Esophagus squamous epithelium (tissue), 5 donors: ENCODE measurements at regions not wholly inside any gene's neighbourhood (a gene's known extent, or its start where the extent isn't known, plus 50 kb on each side); places are given as distances from the start of the nearest gene placed in this dataset.

Source experiments
- DNase-seq: peaks from one replicate; lab custom pipeline; 2025; lab: John Stamatoyannopoulos, UW
- H3K27ac ChIP-seq, 4 donors: fragments of 200-600 bp; sonication (generic); one replicate each; pipeline ENCODE4 v1.5.1; 2016 to 2019; ENCODE audit warnings: mild to moderate bottlenecking in 1 of 4
- H3K27me3 ChIP-seq, 4 donors: fragments of 200-600 bp; sonication (generic); 1 replicate in 3 of 4; 2 replicates in 1 of 4; pipeline versions ENCODE4 v1.5.1 to v1.6.0; 2017 to 2021; ENCODE audit warnings: antibody characterized with exemption in 1 of 4
- H3K36me3 ChIP-seq, 3 donors: fragments of 200-600 bp; sonication (generic); one replicate each; pipeline ENCODE4 v1.5.1; 2016 to 2019
- H3K4me1 ChIP-seq, 3 donors: fragments of 200-600 bp; sonication (generic); one replicate each; pipeline ENCODE4 v1.5.1; 2017 to 2019
- H3K4me3 ChIP-seq, 4 donors: fragments of 200-600 bp; sonication (generic); 1 replicate in 3 of 4; 2 replicates in 1 of 4; pipeline ENCODE4 v1.5.1; 2016 to 2019; ENCODE audit warnings: mild to moderate bottlenecking in 2 of 4, moderate library complexity in 1 of 4
- H3K9me3 ChIP-seq, 3 donors: fragments of 200-600 bp; sonication (generic); one replicate each; pipeline ENCODE4 v1.5.1; 2016 to 2019
- CTCF ChIP-seq, 6 experiments: fragments of 450-650 bp in 4 of 6; fragments of 200-600 bp in 2 of 6; sonication (generic) in 2 of 6; IDR thresholded peaks; one replicate each; pipeline ENCODE4 v1.5.1; 2016 to 2019; ENCODE audit warnings: antibody characterized with exemption in 6 of 6, mild to moderate bottlenecking in 4 of 6, moderate library complexity in 4 of 6
- POLR2A ChIP-seq, 4 donors: fragments of 450-650 bp; IDR thresholded peaks; one replicate each; pipeline ENCODE4 v1.6.1; 2017; ENCODE audit warnings: antibody characterized with exemption in 4 of 4, mild to moderate bottlenecking in 4 of 4, moderate library complexity in 3 of 4
- WGBS, 2 donors: methylation state at CpG; one replicate each; pipeline ENCODE4 v1.1.5; 2018; 5-methylcytosine and 5-hydroxymethylcytosine counted together
- intact Hi-C: fragments of 100-400 bp; cut with DNase I; formaldehyde crosslinking; loops from one replicate; pipeline ENCODE4 v1.15.0; 2022
- donor health status: DM: yes; HTN: yes; CAD: no.

DNA sequence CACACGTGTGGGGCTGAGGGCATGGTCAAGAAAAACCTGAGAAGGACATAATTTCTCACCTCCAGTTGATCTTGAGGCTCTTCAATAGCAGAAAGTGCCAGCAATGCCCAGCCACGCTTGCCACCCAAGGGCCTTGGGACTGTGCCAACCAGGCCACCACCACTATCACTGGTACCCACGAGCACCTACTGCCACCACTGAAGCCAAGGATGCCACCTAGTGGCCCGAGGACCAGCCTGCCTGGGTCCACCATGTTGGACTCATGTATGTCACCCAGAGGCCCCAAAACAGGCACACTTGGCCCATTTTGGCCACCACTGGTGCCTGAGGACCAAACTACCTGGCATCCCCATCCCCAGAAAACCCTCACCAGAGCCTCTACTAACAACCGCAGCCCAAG is 191.8 kb downstream of the ADAM29 start:
- H3K27ac ChIP-seq: no peak overlapping the region
- H3K4me3 ChIP-seq: no peak overlapping the region
- H3K27me3 ChIP-seq: no peaks in the 10 kb centered on the region
- 84 to 89% methylated on average over 2 to 3 of the region's 5 CpGs for WGBS, 2 donors
- intact Hi-C loops: no loop called here
- no peak for DNase-seq
- peaks cover 0 to 9% (median 8%) of the 10 kb centered on the region in 3 donors for H3K9me3 ChIP-seq
- H3K4me1 ChIP-seq: no peaks in the 10 kb centered on the region
- no peak for TF ChIP-seq CTCF (IDR thresholded peaks at IDR 0.05)
- no peak for TF ChIP-seq POLR2A (IDR thresholded peaks at IDR 0.05)
- H3K36me3 ChIP-seq: no peaks in the 10 kb centered on the region

- intact Hi-C loops: no loop called here
- Histone ChIP-seq H3K9me3 (no peaks in the 10 kb centered on the region), H3K27me3 (no peaks in the 10 kb centered on the region), H3K4me3 (no peak overlapping the region), H3K36me3 (no peaks in the 10 kb centered on the region), H3K4me1 (no peaks in the 10 kb centered on the region), H3K27ac (no peak overlapping the region)
- no peak for DNase-seq
- no peak for TF ChIP-seq CTCF (IDR thresholded peaks at IDR 0.05)
- no peak for TF ChIP-seq POLR2A (IDR thresholded peaks at IDR 0.05)
- 85 to 87% methylated on average over 4 of the region's 4 CpGs for WGBS, 2 donors
Measured at GRCh38 chr4:175125410-175126068, 207.4 kb downstream of the ADAM29 start.

DNA sequence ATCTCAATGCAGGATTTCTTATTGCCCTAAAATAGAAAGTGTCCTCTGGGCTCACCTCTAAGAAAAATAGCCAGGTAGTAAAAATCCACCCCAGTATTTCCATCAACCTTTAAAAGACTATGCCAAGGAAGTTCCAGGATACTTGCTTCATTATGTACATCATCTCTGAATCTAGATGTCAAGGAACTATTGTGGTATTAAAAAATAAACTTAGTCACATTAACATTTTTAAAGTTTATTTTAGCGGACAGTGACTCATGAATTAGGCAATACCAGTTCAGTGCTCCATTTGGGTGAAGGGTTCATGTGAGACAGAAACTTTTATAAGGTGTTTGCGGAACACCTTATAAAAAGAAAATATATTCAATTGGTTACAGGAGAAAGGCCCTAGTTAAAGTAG is 209.2 kb downstream of the ADAM29 start:
- Histone ChIP-seq H3K9me3 (no peaks in the 10 kb centered on the region), H3K4me3 (no peak overlapping the region), H3K27ac (no peak overlapping the region), H3K27me3 (no peaks in the 10 kb centered on the region), H3K4me1 (no peaks in the 10 kb centered on the region), H3K36me3 (no peaks in the 10 kb centered on the region)
- WGBS, 2 donors: 48 to 77% methylated on average over 2 of the region's 2 CpGs
- TF ChIP-seq POLR2A (IDR thresholded peaks at IDR 0.05): no peak
- no peak for TF ChIP-seq CTCF (IDR thresholded peaks at IDR 0.05)
- intact Hi-C loops: no loop called here
- DNase-seq: no peak

- TF ChIP-seq CTCF (IDR thresholded peaks at IDR 0.05) (no peak), POLR2A (IDR thresholded peaks at IDR 0.05) (no peak)
- Histone ChIP-seq H3K4me3 (no peak overlapping the region), H3K27me3 (no peaks in the 10 kb centered on the region), H3K4me1 (no peaks in the 10 kb centered on the region), H3K9me3 (no peaks in the 10 kb centered on the region), H3K27ac (no peak overlapping the region), H3K36me3 (no peaks in the 10 kb centered on the region)
- DNase-seq: no peak
- intact Hi-C loops: no loop called here
- 54 to 85% methylated on average over 4 of the region's 4 CpGs for WGBS, 2 donors
Measured at GRCh38 chr4:175129797-175130196, 211.6 kb downstream of the ADAM29 start.

GRCh38 chr4:175139205-175139604 is 221.0 kb downstream of the ADAM29 start:
- TF ChIP-seq CTCF (IDR thresholded peaks at IDR 0.05) (no peak), POLR2A (IDR thresholded peaks at IDR 0.05) (no peak)
- Histone ChIP-seq H3K36me3 (no peaks in the 10 kb centered on the region), H3K27ac (no peak overlapping the region), H3K4me1 (no peaks in the 10 kb centered on the region), H3K9me3 (no peaks in the 10 kb centered on the region), H3K4me3 (no peak overlapping the region), H3K27me3 (no peaks in the 10 kb centered on the region)
- no peak for DNase-seq
- 82 to 91% methylated on average over 12 of the region's 12 CpGs for WGBS, 2 donors
- intact Hi-C loops: no loop called here
